Type B pancreatic cell (in vitro differentiated cells): ENCODE measurements at regions not wholly inside any gene's neighbourhood (a gene's known extent, or its start where the extent isn't known, plus 50 kb on each side); places are given as distances from the start of the nearest gene placed in this dataset.

Source experiments
- DNase-seq: peaks from one replicate; pipeline ENCODE4 v3.0.0; 2021; ENCODE audit warnings: mixed read lengths; ENCODE audit not compliant: unreplicated experiment; ENCODE audit errors: extremely low spot score
- H3K27ac Mint-ChIP-seq: 2 replicates; pipeline ENCODE4 v1.8.0; 2021; ENCODE audit warnings: mild to moderate bottlenecking, mixed read lengths
- H3K27me3 Mint-ChIP-seq: 2 replicates; pipeline ENCODE4 v1.8.0; 2021; ENCODE audit warnings: mixed read lengths
- H3K36me3 Mint-ChIP-seq: 2 replicates; pipeline ENCODE4 v1.8.0; 2021; ENCODE audit warnings: mixed read lengths
- H3K4me1 Mint-ChIP-seq: one replicate; pipeline ENCODE4 v1.8.0; 2021; ENCODE audit warnings: mixed read lengths; ENCODE audit not compliant: unreplicated experiment
- H3K4me3 Mint-ChIP-seq: 2 replicates; pipeline ENCODE4 v1.8.0; 2021; ENCODE audit warnings: mild to moderate bottlenecking, mixed read lengths
- H3K9me3 Mint-ChIP-seq: 2 replicates; pipeline ENCODE4 v1.8.0; 2021; ENCODE audit warnings: mixed read lengths
- CTCF ChIP-seq: fragments of 200-600 bp; sonication (generic); conservative IDR thresholded peaks from 2 replicates; pipeline ENCODE4 v1.5.0; 2021; ENCODE audit warnings: antibody characterized with exemption, mild to moderate bottlenecking

GRCh38 chr2:125371867-125372266 is 1284.1 kb upstream of the GYPC start:
- DNase-seq: no peak
- no peaks in the 10 kb centered on the region for H3K27me3 Mint-ChIP-seq
- no peak for TF ChIP-seq CTCF
- no peak overlapping the region for H3K27ac Mint-ChIP-seq
- no peaks in the 10 kb centered on the region for H3K36me3 Mint-ChIP-seq
- no peaks in the 10 kb centered on the region for H3K4me1 Mint-ChIP-seq
- H3K9me3 Mint-ChIP-seq: no peaks in the 10 kb centered on the region
- H3K4me3 Mint-ChIP-seq: no peak overlapping the region

GRCh38 chr2:125373293-125373692 is 1282.7 kb upstream of the GYPC start:
- H3K9me3 Mint-ChIP-seq: no peaks in the 10 kb centered on the region
- no peaks in the 10 kb centered on the region for H3K27me3 Mint-ChIP-seq
- H3K4me3 Mint-ChIP-seq: no peak overlapping the region
- no peak for TF ChIP-seq CTCF
- DNase-seq: no peak
- no peaks in the 10 kb centered on the region for H3K36me3 Mint-ChIP-seq
- H3K27ac Mint-ChIP-seq: no peak overlapping the region
- H3K4me1 Mint-ChIP-seq: no peaks in the 10 kb centered on the region

- no peaks in the 10 kb centered on the region for H3K9me3 Mint-ChIP-seq
- no peak overlapping the region for H3K4me3 Mint-ChIP-seq
- no peaks in the 10 kb centered on the region for H3K27me3 Mint-ChIP-seq
- no peaks in the 10 kb centered on the region for H3K4me1 Mint-ChIP-seq
- no peak overlapping the region for H3K27ac Mint-ChIP-seq
- TF ChIP-seq CTCF: no peak
- DNase-seq: no peak
- no peaks in the 10 kb centered on the region for H3K36me3 Mint-ChIP-seq
These were observed 1269.9 kb upstream of the GYPC start for GRCh38 chr2:125386074-125386473.

- no peak for DNase-seq
- Mint-ChIP-seq H3K27me3 (peaks cover 7% of the 10 kb centered on the region), H3K27ac (no peak overlapping the region), H3K9me3 (no peaks in the 10 kb centered on the region), H3K4me3 (no peak overlapping the region), H3K4me1 (no peaks in the 10 kb centered on the region), H3K36me3 (no peaks in the 10 kb centered on the region)
- TF ChIP-seq CTCF: no peak
These were observed 1258.3 kb upstream of the GYPC start for GRCh38 chr2:125397535-125398251.

- no peak overlapping the region for H3K27ac Mint-ChIP-seq
- no peaks in the 10 kb centered on the region for H3K36me3 Mint-ChIP-seq
- DNase-seq: no peak
- no peak overlapping the region for H3K4me3 Mint-ChIP-seq
- no peak for TF ChIP-seq CTCF
- no peaks in the 10 kb centered on the region for H3K4me1 Mint-ChIP-seq
- peaks cover 7% of the 10 kb centered on the region for H3K27me3 Mint-ChIP-seq
- no peaks in the 10 kb centered on the region for H3K9me3 Mint-ChIP-seq
These were observed 1257.0 kb upstream of the GYPC start for GRCh38 chr2:125398738-125399524.
